SK-N-SH (cell line): ENCODE measurements at regions not wholly inside any gene's neighbourhood (a gene's known extent, or its start where the extent isn't known, plus 50 kb on each side); places are given as distances from the start of the nearest gene placed in this dataset.

Experiments
- CTCF ChIA-PET: fragments of 300-600, 350-600 bp; formaldehyde crosslinking; extraction: SDS; loops from one replicate; lab custom pipeline; 2021; lab: Yijun Ruan, JAX
- POLR2A ChIA-PET: fragments of 350-600 bp; sonication (Branson Sonifier 250); formaldehyde crosslinking; extraction: SDS; loops from one replicate; lab custom pipeline; 2020; ENCODE audit warnings: antibody characterized with exemption, inconsistent platforms; lab: Yijun Ruan, JAX
- DNase-seq: peaks from one replicate; pipeline ENCODE4 v3.0.0; 2012
- H2AFZ ChIP-seq: fragments of 200-600 bp; sonication (generic); 2 replicates; pipeline ENCODE4 v1.8.1; 2016; ENCODE audit warnings: antibody characterized with exemption, mild to moderate bottlenecking, low read depth
- H3F3A ChIP-seq: fragments of 200-600 bp; sonication (generic); replicated peaks from 2 replicates; pipeline ENCODE3; 2016; ENCODE audit warnings: antibody characterized with exemption, mild to moderate bottlenecking; ENCODE audit not compliant: insufficient read depth
- H3K27ac ChIP-seq, 2 experiments: fragments of 200-500 bp in 1 of 2; fragments of 200-600 bp in 1 of 2; sonication (Bioruptor generic) in 1 of 2; sonication (generic), shearing (Covaris generic) in 1 of 2; 2 replicates each; pipeline versions ENCODE4 v1.5.1 to v1.6.1; 2014 to 2016; ENCODE audit warnings: low read depth in 2 of 2, inconsistent platforms in 1 of 2, low read length in 1 of 2, mild to moderate bottlenecking in 1 of 2, mixed read lengths in 1 of 2
- H3K27me3 ChIP-seq: fragments of 200-600 bp; sonication (generic), shearing (Covaris generic); 2 replicates; pipeline ENCODE4 v1.6.1; 2016; ENCODE audit warnings: mixed run types; ENCODE audit not compliant: insufficient read depth
- H3K36me3 ChIP-seq, 2 experiments: fragments of 200-500 bp in 1 of 2; fragments of 200-600 bp in 1 of 2; sonication (Bioruptor generic) in 1 of 2; sonication (generic) in 1 of 2; replicated peaks in 1 of 2; 2 replicates each; pipeline versions ENCODE3 to v1.5.1; 2014 to 2016; ENCODE audit warnings: low read length in 1 of 2, mild to moderate bottlenecking in 1 of 2; ENCODE audit not compliant: insufficient read depth in 2 of 2, control insufficient read depth in 1 of 2
- H3K4me1 ChIP-seq, 2 experiments: fragments of 200-500 bp in 1 of 2; fragments of 200-600 bp in 1 of 2; sonication (Bioruptor generic) in 1 of 2; sonication (generic), shearing (Covaris generic) in 1 of 2; 2 replicates each; pipeline versions ENCODE4 v1.5.1 to v1.6.1; 2014 to 2016; ENCODE audit warnings: low read depth in 1 of 2, low read length in 1 of 2, mixed run types in 1 of 2; ENCODE audit not compliant: insufficient read depth in 2 of 2, control insufficient read depth in 1 of 2
- H3K4me2 ChIP-seq: fragments of 200-600 bp; sonication (generic), shearing (Covaris generic); 2 replicates; pipeline ENCODE4 v1.6.1; 2017; ENCODE audit warnings: mixed run types
- H3K4me3 ChIP-seq, 2 experiments: fragments of 200-500 bp in 1 of 2; fragments of 200-600 bp in 1 of 2; sonication (Bioruptor generic) in 1 of 2; sonication (generic), shearing (Covaris generic) in 1 of 2; 2 replicates each; pipeline versions ENCODE4 v1.5.1 to v1.8.1; 2014 to 2016; ENCODE audit warnings: low read depth in 2 of 2, inconsistent platforms in 1 of 2, low read length in 1 of 2, mild to moderate bottlenecking in 1 of 2, mixed read lengths in 1 of 2, moderate library complexity in 1 of 2
- H3K79me2 ChIP-seq: fragments of 200-600 bp; sonication (generic); 2 replicates; pipeline ENCODE4 v1.8.1; 2017; ENCODE audit warnings: mild to moderate bottlenecking; ENCODE audit not compliant: insufficient read depth
- H3K9ac ChIP-seq: fragments of 200-600 bp; sonication (generic); 2 replicates; pipeline ENCODE4 v1.6.1; 2017; ENCODE audit warnings: mixed run types
- H3K9me2 ChIP-seq: fragments of 200-600 bp; sonication (generic); 2 replicates; pipeline ENCODE4 v1.6.1; 2017; ENCODE audit warnings: mixed run types
- H3K9me3 ChIP-seq: fragments of 200-600 bp; sonication (generic); 2 replicates; pipeline ENCODE4 v1.6.1; 2017; ENCODE audit warnings: mixed run types, mild to moderate bottlenecking, moderate library complexity
- H4K20me1 ChIP-seq: fragments of 200-600 bp; sonication (generic); 2 replicates; pipeline ENCODE4 v1.6.1; 2017; ENCODE audit warnings: mild to moderate bottlenecking, mixed run types; ENCODE audit not compliant: insufficient read depth
- ELF1 ChIP-seq: IDR thresholded peaks from 2 replicates; pipeline ENCODE4 v1.4.0; 2012
- FOSL2 ChIP-seq: IDR thresholded peaks from 2 replicates; pipeline ENCODE4 v1.4.0; 2012; ENCODE audit warnings: low read depth, mild to moderate bottlenecking, moderate library complexity, borderline replicate concordance
- FOXJ3 ChIP-seq: sonication (generic); formaldehyde crosslinking; IDR thresholded peaks from 2 replicates; pipeline ENCODE4 v1.5.1; 2020; ENCODE audit warnings: mild to moderate bottlenecking, missing genetic modification reagents
- FOXM1 ChIP-seq: IDR thresholded peaks from 2 replicates; pipeline ENCODE4 v1.4.0; 2012; ENCODE audit warnings: low read depth, mild to moderate bottlenecking
- JUND ChIP-seq: IDR thresholded peaks from 2 replicates; pipeline ENCODE4 v1.4.0; 2012
- MEF2A ChIP-seq: IDR thresholded peaks from 2 replicates; pipeline ENCODE4 v1.4.0; 2012; ENCODE audit warnings: low read depth, borderline replicate concordance
- NFIC ChIP-seq: IDR thresholded peaks from 2 replicates; pipeline ENCODE4 v1.4.0; 2012; ENCODE audit warnings: borderline replicate concordance
- RCOR1 ChIP-seq: fragments of 150-350 bp; IDR thresholded peaks from 2 replicates; pipeline ENCODE4 v1.6.1; 2017; ENCODE audit warnings: antibody characterized with exemption, low read length
- RFX5 ChIP-seq: IDR thresholded peaks from 2 replicates; pipeline ENCODE4 v1.6.1; 2012; ENCODE audit warnings: mild to moderate bottlenecking, improper control_type of control experiment, low read length
- SIN3A ChIP-seq: IDR thresholded peaks from 2 replicates; pipeline ENCODE4 v1.6.1; 2012; ENCODE audit warnings: low read depth, mild to moderate bottlenecking, low read length, moderate library complexity, borderline replicate concordance
- SMC3 ChIP-seq: IDR thresholded peaks from 2 replicates; pipeline ENCODE4 v1.6.1; 2012; ENCODE audit warnings: low read depth, low read length, improper control_type of control experiment
- TAF1 ChIP-seq: IDR thresholded peaks from 2 replicates; pipeline ENCODE4 v1.6.1; 2012; ENCODE audit warnings: low read depth, mild to moderate bottlenecking, low read length, moderate library complexity, borderline replicate concordance
- YY1 ChIP-seq: IDR thresholded peaks from 2 replicates; pipeline ENCODE4 v1.4.0; 2012; ENCODE audit warnings: low read depth, mild to moderate bottlenecking
- WGBS: methylation state at CpG from one replicate; pipeline ENCODE4 v1.1.6; 2017; ENCODE audit warnings: low lambda C conversion rate; 5-methylcytosine and 5-hydroxymethylcytosine counted together
- TF ChIP-seq, protein P1 (sequence below): IDR thresholded peaks from 2 replicates; pipeline ENCODE4 v1.6.1; 2012; ENCODE audit warnings: mild to moderate bottlenecking, low read depth, low read length, moderate library complexity
- TF ChIP-seq, protein P2 (sequence below): fragments of 150-350 bp; IDR thresholded peaks from 2 replicates; pipeline ENCODE4 v1.6.1; 2017; ENCODE audit warnings: antibody characterized with exemption, low read length, low read depth, borderline replicate concordance
- TF ChIP-seq, protein P3 (sequence below): IDR thresholded peaks from 2 replicates; pipeline ENCODE4 v1.4.0; 2012; ENCODE audit warnings: low read depth, borderline replicate concordance
- TF ChIP-seq, protein P4 (sequence below): fragments of 150-350 bp; IDR thresholded peaks from 2 replicates; pipeline ENCODE4 v1.6.1; 2016; ENCODE audit warnings: mild to moderate bottlenecking, low read depth, low read length
- TF ChIP-seq, protein P5 (sequence below): IDR thresholded peaks from 2 replicates; pipeline ENCODE4; 2012

GRCh38 chr20:22407237-22408193 lies 176.9 kb downstream of the FOXA2 start:
- WGBS: 9% methylated on average over 7 of the region's 7 CpGs
- Histone ChIP-seq H3K79me2 (no peaks in the 10 kb centered on the region), H4K20me1 (no peaks in the 10 kb centered on the region), H3K4me3 (no peak overlapping the region), H3K9ac (no peak overlapping the region), H3K9me2 (no peaks in the 10 kb centered on the region), H3K9me3 (no peaks in the 10 kb centered on the region), H3K4me2 (no peak overlapping the region), H3F3A (no peaks in the 10 kb centered on the region), H2AFZ (no peak overlapping the region), H3K27me3 (peaks cover 36% of the 10 kb centered on the region), H3K4me1 (no peaks in the 10 kb centered on the region), H3K36me3 (no peaks in the 10 kb centered on the region), H3K27ac (no peak overlapping the region)
- POLR2A ChIA-PET: no interaction called here
- CTCF ChIA-PET: no interaction called here
- TF ChIP-seq, protein P1, sequence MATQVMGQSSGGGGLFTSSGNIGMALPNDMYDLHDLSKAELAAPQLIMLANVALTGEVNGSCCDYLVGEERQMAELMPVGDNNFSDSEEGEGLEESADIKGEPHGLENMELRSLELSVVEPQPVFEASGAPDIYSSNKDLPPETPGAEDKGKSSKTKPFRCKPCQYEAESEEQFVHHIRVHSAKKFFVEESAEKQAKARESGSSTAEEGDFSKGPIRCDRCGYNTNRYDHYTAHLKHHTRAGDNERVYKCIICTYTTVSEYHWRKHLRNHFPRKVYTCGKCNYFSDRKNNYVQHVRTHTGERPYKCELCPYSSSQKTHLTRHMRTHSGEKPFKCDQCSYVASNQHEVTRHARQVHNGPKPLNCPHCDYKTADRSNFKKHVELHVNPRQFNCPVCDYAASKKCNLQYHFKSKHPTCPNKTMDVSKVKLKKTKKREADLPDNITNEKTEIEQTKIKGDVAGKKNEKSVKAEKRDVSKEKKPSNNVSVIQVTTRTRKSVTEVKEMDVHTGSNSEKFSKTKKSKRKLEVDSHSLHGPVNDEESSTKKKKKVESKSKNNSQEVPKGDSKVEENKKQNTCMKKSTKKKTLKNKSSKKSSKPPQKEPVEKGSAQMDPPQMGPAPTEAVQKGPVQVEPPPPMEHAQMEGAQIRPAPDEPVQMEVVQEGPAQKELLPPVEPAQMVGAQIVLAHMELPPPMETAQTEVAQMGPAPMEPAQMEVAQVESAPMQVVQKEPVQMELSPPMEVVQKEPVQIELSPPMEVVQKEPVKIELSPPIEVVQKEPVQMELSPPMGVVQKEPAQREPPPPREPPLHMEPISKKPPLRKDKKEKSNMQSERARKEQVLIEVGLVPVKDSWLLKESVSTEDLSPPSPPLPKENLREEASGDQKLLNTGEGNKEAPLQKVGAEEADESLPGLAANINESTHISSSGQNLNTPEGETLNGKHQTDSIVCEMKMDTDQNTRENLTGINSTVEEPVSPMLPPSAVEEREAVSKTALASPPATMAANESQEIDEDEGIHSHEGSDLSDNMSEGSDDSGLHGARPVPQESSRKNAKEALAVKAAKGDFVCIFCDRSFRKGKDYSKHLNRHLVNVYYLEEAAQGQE: no peak
- no peak for TF ChIP-seq FOXJ3 (CRISPR knock-in tag)
- no peak for TF ChIP-seq YY1
- TF ChIP-seq RCOR1: no peak
- TF ChIP-seq, protein P2, sequence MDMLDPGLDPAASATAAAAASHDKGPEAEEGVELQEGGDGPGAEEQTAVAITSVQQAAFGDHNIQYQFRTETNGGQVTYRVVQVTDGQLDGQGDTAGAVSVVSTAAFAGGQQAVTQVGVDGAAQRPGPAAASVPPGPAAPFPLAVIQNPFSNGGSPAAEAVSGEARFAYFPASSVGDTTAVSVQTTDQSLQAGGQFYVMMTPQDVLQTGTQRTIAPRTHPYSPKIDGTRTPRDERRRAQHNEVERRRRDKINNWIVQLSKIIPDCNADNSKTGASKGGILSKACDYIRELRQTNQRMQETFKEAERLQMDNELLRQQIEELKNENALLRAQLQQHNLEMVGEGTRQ: no peak
- no peak for TF ChIP-seq SMC3
- no peak for TF ChIP-seq TAF1
- TF ChIP-seq, protein P3, sequence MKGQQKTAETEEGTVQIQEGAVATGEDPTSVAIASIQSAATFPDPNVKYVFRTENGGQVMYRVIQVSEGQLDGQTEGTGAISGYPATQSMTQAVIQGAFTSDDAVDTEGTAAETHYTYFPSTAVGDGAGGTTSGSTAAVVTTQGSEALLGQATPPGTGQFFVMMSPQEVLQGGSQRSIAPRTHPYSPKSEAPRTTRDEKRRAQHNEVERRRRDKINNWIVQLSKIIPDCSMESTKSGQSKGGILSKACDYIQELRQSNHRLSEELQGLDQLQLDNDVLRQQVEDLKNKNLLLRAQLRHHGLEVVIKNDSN: no peak
- TF ChIP-seq FOXM1: no peak
- no peak for TF ChIP-seq RFX5
- no peak for TF ChIP-seq JUND
- TF ChIP-seq ELF1: no peak
- TF ChIP-seq MEF2A: no peak
- TF ChIP-seq, protein P4, sequence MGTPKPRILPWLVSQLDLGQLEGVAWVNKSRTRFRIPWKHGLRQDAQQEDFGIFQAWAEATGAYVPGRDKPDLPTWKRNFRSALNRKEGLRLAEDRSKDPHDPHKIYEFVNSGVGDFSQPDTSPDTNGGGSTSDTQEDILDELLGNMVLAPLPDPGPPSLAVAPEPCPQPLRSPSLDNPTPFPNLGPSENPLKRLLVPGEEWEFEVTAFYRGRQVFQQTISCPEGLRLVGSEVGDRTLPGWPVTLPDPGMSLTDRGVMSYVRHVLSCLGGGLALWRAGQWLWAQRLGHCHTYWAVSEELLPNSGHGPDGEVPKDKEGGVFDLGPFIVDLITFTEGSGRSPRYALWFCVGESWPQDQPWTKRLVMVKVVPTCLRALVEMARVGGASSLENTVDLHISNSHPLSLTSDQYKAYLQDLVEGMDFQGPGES: no peak
- no peak for TF ChIP-seq FOSL2
- TF ChIP-seq SIN3A: no peak
- no peak for TF ChIP-seq NFIC
- TF ChIP-seq, protein P5, sequence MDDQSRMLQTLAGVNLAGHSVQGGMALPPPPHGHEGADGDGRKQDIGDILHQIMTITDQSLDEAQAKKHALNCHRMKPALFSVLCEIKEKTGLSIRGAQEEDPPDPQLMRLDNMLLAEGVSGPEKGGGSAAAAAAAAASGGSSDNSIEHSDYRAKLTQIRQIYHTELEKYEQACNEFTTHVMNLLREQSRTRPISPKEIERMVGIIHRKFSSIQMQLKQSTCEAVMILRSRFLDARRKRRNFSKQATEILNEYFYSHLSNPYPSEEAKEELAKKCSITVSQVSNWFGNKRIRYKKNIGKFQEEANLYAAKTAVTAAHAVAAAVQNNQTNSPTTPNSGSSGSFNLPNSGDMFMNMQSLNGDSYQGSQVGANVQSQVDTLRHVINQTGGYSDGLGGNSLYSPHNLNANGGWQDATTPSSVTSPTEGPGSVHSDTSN: no peak
- no peak for DNase-seq
